HG03175 (cell line): ENCODE measurements at regions not wholly inside any gene's neighbourhood (a gene's known extent, or its start where the extent isn't known, plus 50 kb on each side); places are given as distances from the start of the nearest gene placed in this dataset.
"Not testable (repeated sequence)": the region's sequence is repeated elsewhere in the genome, so short reads cannot be mapped to it uniquely, and the experiment has no call there.

Experiments
- ATAC-seq: cut with Tn5 transposase; IDR thresholded peaks from one replicate; pipeline ENCODE4 v1.9.1; 2021; ENCODE audit warnings: mild to moderate bottlenecking, moderate library complexity; ENCODE audit not compliant: unreplicated experiment

GRCh38 chr12:17369556-17369955, 720.4 kb downstream of the RERGL start:
- no peak for ATAC-seq

GRCh38 chr12:17361224-17361623, 728.8 kb downstream of the RERGL start:
- no peak for ATAC-seq

DNA sequence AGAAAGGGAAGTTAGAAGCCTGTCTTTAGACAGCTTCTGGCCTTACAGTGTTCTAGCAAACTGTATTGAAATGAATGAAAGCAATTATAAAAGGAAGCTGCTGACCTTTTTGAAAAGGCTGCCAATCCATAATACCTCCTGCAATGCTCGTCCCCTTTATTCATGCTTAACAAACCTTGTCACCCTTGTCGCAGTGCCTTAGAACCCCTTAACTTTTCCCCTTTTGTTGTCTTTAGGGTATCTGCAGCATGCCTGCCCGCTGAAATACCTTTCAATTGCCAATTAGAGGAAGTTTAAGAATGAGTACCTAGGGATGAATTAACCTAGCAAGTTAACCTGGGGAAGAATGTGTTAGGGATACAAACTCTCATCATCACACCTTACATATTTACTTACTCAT, 731.2 kb downstream of the RERGL start:
- ATAC-seq: no peak

DNA sequence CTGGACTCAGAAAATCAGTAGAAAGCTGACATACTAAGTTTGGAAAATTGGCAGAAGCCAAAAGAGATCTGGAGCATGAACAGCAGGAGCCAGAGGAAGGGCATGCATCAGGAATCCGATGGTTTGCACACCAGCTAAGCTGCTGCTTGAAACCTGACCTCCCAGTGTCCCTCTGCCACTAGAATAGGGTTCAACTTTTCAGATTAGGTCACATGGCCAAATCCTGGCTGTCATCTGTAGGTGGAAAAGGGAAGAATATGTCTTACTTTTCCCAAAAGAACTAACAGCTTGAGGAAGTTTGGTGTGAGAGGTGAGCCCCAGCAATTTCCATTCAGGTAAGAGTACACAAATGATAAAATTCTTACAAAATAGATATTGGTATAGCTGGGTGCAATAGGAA, 732.6 kb downstream of the RERGL start:
- no peak for ATAC-seq

- ATAC-seq: no peak
Measured at GRCh38 chr12:17352164-17352563, 737.8 kb downstream of the RERGL start.

- no peak for ATAC-seq
Measured at GRCh38 chr12:17348311-17348710, 741.7 kb downstream of the RERGL start.

- ATAC-seq: no peak
Measured at GRCh38 chr12:17344649-17345048, 738.7 kb upstream of the LMO3 start.

- ATAC-seq: no peak
Measured at GRCh38 chr12:17342381-17342961, 736.5 kb upstream of the LMO3 start.

- ATAC-seq: no peak
Measured at GRCh38 chr12:17335487-17335886, 729.5 kb upstream of the LMO3 start.

DNA sequence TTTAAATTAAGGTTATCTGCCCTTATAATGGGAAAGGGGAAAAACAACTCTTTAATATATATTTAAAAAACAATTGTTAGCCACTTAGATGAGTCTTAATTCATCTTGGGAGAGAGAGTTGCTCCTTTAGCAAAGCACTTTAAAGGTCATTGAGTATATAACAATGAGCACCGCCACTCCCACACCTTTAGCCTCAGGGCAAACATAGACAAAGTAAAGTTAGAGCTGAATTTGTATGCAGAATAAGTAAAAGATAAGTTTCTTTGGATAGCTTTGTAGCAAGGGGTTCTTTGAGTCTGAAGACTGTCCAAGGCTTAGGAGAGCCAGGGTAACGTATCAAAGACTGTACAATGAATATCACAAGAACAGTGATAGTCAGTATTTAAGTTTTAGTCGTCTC, 728.8 kb upstream of the LMO3 start:
- no peak for ATAC-seq

- ATAC-seq: no peak
Measured at GRCh38 chr12:17333287-17333686, 727.3 kb upstream of the LMO3 start.

DNA sequence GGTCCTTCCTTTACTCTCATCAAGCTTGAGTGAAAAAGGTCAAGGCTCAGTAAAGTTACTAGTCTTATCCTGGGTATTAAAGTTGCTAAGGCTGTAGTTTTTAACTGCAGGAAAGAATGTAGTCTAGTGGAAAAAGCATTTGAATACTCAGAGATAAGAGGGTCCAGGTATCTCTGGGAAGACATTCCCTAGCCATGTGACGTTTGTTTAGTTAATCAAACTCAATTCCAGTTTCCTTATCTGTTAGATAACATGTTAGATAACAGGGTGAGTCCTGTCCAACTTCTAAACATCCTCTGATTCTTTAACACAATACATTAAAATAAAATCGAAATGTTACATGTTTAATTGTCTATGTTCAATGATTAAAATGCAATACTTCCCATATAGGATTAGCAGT, 720.7 kb upstream of the LMO3 start:
- no peak for ATAC-seq

DNA sequence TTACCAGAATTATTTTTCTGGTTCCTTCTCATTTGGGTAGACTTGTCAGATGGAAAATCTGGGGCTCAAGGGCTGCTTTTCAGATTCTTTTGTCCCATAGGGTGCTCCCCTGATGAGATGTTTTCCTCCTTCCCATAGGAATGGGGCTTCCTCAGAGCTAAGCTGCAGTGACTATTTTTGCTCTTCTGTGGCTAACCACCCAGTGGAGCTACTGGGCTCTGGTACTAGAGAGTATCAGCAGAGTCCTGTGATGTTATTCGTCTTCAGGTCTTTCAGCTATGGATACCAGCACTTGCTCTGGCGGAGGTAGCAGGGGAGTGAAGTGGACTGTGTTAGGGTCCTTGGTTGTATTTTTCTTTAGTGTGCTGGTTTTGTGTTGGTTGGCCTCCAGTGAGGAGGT, 716.1 kb upstream of the LMO3 start:
- ATAC-seq: no peak

- ATAC-seq: no peak
Measured at GRCh38 chr12:17304503-17305347, 698.8 kb upstream of the LMO3 start.

DNA sequence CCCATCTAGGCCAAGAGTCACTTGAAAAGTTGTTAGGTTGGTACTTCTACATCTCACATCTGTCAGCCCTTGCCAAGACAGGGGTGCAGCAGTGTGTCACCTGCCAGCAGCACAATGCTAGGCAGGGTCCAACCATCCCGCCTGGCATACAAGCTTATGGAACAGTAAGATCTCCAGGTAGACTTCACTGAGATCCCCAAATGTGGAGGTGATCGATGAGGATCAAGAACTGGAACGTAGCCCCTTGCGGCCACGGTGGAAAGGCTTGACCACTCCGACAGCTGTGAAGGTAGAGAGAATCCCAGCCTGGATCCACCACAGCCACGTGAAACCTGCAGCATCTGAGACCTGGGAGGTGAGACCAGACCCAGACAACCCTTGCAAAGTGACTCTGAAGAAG, 696.0 kb upstream of the LMO3 start:
- ATAC-seq: no peak

DNA sequence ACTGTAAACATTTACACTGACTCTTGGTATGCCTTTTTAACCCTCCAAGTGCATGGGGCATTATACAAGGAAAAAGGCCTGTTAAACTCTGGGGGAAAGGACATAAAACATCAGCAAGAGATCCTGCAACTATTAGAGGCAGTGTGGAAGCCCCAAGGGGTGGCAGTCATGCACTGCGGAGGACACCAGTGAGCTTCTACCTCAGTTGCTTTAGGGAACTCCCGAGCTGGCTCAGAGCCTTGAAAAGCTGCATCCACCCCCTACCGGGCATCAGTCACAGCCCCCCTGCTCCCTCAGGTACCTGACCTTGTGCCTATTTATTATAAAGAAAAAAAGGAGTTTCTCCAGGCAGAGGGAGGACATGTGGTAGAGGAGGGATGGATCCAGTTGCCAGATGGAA, 695.6 kb upstream of the LMO3 start:
- ATAC-seq: no peak

- no peak for ATAC-seq
Measured at GRCh38 chr12:17296882-17297281, 690.9 kb upstream of the LMO3 start.

GRCh38 chr12:17286874-17287273, 680.9 kb upstream of the LMO3 start:
- ATAC-seq: no peak

DNA sequence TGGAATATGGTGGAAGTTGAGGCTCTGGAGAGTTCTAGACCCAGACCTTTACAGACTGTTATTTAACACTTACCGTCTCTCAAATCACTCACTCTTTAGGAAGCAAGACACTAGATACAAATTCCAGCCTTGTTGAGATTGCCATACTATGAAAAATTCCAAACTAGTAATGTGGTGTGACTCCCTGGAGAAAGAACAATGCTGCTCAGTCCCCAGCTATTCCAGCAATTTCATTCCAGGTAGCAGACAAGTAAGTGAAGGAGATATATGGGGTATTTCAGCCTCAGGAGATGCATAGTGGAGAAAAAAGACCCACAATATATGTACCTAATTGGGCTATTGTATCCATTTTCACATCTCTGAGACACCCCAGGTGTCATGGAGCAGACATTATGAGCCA, 678.9 kb upstream of the LMO3 start:
- ATAC-seq: no peak

- ATAC-seq: no peak
Measured at GRCh38 chr12:17283563-17283962, 677.6 kb upstream of the LMO3 start.

DNA sequence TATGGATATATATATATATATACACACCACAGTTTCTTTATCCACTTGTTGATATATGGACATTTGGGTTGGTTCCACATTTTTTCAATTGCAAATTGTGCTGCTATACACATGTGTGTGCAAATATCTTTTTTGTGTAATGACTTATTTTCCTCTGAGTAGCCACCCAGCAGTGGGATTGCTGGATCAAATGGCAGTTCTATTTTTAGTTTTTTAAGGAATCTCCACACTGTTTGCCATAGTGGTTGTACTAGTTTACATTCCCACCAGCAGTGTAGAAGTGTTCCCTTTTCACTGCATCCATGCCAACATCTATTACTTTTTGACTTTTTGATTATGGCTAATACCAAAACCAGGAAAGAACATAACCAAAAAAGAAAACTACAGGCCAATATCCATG, 676.2 kb upstream of the LMO3 start:
- not testable (repeated sequence) for ATAC-seq

GRCh38 chr12:17278946-17279345, 673.0 kb upstream of the LMO3 start:
- no peak for ATAC-seq

DNA sequence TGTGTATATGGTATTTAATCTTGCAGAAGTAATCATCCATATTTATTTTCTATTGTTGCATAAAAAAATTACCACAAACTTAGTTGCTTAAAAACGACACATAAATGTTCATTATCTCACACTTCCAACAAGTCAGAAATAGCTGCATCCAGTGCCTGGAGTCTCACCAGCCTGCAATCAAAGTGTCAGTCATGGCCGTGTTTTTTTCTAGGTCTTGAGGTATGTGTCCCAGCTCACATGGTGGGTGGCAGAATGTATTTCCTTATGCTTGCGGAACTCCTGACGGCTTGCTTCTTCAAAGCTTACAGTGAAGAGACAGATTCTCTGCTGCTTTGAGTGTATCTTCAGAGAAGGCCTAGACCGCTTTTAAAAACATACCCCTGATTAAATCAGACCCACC, 670.2 kb upstream of the LMO3 start:
- ATAC-seq: no peak
